GM03348 (cell line): ENCODE measurements at regions not wholly inside any gene's neighbourhood (a gene's known extent, or its start where the extent isn't known, plus 50 kb on each side); places are given as distances from the start of the nearest gene placed in this dataset.
A peak's percentile ranks its signal among the peaks of the same experiment; 100 is the strongest.

Experiments
- DNase-seq: peaks from one replicate; pipeline ENCODE4 v3.0.0; 2012; ENCODE audit warnings: low spot score

DNA sequence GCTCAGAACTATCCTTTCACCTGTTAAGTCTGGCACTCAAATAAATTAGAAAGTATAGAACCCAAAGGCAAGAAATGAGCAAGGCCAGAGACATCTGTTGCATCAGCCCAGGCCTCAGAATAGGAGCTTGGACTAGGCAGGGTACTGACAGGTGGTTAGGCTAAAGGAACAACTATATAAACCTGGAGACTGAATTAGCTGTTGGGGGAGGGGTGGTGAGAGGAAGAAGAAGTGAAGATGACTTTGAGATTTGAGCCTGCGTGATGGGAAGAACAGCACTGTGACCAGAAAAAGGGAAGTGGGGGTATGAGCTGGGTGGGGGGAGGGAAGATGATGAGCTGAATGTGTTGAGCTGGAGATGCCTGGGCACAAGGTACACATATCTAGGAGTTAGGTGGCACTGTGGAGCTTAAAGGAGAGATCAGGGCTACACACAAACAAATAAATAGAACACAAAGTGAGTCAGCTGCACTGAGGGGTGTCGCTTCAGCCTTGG is 244.7 kb downstream of the PTEN start:
- DNase-seq = no peak

DNA sequence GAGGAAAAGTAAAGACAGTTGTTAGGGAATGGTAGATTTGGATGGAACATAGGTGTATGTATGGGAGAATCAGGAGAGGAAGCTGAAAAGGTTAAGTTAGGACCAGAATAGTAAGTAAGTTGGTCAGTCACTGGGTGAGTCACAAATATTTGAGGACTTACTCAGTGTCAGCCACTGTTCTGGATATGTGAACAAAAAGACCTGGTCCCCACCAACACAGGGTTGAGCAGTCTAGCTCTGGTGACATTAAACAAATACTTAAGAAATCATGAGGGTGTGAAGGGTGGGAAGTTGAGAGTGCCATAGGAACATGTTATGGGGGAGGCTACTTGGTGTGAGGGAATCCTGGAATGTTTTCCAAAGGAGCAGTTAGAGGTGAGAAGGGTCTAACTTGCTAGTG is 246.9 kb downstream of the PTEN start:
- DNase-seq = peak; percentile 52

DNA sequence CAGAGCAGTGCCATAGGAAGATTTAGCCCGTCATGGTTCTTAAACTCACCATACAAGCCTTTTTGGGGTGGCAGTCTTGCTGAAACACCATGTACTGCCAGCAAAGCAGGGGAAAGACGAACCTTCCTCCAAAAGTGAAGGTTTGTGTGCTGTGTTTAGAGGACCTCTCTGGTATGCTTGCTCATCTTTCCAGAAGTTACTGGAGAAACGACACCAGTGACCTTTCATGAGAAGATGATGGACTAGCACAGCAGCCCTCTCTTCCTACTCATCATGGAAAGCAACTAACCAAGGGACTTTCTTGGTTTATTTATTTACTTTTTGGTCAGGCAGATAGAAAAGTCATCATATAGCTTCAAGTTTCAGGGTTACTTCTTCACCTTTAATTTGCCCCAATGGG is 247.4 kb downstream of the PTEN start:
- DNase-seq = no peak

DNA sequence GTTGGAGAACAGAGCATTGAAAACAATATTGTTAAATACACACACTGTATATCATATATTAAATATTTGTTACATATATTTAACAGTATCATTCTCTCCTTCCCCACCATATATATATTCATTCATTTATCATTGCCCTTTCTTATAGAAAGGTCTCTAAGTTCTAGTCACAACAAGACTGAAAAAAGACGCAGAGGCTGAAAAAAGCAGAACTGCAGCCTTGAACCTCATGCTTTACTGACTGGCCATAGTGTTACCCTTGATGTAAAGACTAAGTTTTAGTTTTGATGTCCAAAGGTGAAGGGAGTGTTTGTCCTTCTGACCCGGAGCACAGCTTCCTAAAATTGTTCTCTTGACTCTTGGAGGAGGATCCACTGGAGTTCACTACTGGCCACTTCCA is 247.9 kb downstream of the PTEN start:
- no peak for DNase-seq

DNA sequence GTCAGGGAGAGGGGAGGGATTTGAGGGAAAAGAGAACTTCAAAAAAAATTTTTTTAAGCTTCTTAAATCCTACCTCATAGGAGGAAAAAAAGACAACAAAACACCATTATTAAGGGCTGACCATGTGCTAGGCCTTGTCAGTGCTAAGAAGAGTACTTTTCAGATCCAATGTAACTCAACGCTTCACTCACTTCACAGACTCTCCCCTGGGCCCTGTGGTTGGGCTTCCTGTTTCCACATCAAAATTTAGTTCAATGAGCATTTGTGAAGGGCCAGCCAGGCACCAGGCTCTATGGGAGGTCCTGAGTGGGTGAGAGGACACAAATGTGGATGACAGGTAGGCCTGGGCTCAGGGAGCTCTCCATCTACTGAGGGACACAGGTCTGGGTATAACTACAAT is 249.8 kb downstream of the PTEN start:
- no peak for DNase-seq

DNA sequence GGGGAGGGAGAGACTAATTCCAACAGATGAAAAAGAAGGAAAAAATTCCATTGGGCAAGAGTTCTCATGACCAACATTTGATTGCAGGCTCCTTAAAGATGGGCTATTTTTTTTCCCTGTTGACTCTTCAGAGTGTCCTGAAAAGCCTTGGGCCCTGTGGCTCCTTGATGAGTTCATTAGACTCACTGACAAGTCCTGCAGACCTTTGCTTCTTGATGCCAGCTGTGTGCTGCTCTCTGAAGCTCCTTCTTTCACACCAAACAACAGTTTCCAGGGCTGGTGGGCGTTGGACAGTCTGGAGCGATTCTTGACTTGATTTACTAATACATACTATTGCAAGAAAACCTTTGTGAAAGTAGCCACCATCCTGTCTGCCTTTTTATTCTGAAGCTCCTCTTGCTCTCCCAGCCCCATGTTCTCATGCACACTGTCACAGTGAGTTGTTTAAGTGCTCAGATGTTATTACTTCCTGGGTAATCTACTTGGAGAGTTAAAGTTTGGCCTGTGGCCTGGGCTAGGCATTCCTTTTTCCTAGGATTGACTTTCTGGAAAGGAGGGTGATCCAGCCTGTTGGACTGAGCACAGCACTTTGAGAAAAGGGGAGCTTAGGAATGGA is 250.3 kb downstream of the PTEN start:
- DNase-seq = no peak

DNA sequence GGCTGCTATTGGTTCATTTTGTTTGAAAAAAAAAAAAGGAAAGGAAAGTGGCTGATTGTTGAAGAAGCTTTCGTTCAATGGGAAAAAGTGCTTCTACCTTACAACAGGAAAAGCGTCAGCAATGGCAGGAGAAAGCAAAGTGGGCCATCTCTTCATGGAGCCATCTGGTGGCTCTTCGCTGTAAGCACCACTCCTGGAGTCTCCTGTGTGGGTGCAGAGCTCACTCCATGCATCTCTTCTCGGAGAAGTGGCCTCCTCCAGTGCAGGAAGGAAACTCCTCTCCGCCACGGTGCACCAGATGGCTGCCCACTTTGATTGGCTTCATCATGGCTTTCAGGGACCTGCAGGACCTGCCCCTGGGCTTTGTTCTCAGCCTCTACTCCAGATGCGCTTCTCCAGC is 250.9 kb downstream of the PTEN start:
- no peak for DNase-seq

DNA sequence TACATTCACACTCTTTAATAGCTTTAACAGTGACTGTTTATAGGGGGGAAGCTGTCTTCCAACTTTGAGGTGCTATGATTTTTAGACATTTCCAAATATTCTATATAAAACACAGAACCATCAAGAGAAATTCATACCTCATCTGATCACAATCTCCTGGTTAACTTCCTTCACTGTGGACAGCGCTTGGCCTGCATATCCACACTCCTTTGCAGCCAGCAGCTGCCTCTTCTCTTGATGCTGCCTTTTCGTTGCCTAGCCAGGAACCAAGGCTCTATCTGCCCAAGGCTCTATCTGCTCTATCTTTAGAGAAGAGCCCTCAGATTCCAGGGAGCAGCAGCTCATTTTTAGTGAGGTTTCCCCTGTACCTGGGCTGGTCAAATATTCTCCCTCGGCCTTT is 252.0 kb downstream of the PTEN start:
- DNase-seq = no peak

DNA sequence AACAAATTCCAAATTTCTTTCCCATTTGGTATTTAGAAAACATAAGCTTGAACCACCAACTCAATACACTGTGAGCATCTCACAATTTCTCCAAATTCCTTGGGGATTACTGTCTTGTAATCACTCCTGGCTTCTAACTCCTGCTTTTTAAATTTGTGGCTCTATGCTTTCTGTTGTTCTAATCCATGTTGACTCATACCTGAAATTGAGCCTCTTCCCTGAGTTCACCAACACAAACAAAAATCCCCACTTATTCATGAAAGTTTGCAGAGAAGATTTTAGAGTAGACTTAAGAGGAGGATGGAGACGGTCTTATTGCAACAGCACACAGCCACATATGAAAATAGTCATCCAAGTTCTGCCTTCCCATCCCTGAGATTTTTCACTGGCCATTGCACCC is 252.5 kb downstream of the PTEN start:
- DNase-seq = peak; percentile 33

DNA sequence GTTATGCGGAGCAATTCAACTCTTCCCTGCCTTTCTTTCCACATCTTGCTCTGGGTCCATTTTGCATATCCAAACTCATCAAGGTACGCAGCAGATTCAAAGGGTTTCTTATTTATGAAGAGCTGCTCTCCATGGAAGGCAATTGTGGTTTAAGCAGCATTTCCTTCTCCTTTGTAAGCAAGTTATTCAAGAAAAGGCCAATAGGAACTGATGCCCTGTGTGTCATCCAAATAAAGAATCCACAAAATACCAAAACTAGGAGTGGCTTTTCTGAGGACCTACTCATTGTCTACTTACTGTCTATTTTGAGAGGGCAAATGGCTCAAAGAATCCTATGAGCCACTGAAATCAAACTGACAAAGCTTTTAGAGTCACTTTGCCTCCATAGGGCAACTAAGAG is 253.1 kb downstream of the PTEN start:
- DNase-seq = peak; percentile 48

DNA sequence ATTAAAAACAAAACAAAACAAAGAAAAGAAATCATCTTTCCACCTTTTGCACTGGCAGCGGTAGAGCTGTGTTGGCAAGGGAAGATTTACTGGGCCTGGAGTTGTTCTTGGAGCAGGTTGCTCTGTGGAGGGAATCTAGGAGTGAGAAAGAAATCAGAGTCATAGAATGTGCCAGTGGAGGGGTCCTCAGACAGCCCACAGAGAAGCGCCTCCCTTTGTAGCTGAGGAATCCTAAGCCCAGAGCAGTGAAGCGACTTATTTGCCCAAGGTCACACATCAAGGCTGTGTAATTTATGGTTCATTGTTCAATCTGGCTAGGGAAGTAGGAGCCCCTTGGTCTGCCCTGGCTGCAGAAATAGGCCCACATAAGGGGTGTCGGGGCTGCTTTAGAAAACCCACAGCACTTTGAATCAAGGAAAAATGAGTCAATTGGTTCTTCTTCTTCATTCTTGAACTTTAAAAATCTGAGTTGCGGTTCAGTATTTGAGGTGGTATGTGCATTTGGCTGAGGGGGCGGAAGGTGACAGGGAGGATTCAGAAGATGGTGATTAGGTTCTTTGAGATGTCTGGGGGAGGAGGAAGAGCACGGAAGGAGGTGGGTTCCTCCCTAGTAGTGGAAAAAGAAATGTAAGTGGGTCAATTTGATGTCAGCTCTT is 253.7 kb downstream of the PTEN start:
- DNase-seq = no peak

DNA sequence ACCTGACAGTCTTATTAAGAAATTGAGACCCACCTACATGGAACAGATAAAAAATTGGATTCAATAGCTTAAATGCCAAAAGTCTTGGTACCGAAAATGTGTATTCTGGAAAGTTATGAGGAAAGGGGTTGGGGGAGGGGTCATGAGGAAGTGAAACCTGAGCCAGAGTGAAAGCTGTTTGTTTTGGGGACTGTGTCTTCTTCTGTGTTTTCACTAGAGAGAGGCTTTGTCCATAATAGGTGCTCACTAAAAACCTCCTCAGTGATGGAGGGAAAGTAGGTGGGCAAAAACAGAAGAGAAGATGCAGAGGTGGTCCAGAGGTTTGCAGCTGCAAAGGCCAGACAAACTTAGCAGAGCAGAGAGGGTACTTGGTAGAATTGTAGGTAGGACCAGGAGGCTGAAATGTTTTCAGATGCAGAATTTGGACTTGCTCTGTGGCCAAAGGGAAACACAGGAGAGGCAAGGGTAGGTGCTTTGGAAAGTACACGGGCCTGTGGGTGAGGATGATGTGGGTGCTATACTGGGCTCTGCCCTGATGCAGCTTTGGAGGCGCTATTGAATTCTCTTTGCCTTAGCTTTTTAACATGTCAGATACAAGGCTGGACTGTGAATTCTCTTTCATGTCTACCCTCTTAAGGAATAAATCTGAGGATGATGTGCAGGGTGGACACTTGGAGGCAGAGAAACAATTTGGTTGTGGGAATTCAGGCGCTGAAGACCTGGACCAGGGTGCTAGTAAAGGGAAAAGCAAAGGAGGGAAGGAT is 254.6 kb downstream of the PTEN start:
- DNase-seq = no peak

DNA sequence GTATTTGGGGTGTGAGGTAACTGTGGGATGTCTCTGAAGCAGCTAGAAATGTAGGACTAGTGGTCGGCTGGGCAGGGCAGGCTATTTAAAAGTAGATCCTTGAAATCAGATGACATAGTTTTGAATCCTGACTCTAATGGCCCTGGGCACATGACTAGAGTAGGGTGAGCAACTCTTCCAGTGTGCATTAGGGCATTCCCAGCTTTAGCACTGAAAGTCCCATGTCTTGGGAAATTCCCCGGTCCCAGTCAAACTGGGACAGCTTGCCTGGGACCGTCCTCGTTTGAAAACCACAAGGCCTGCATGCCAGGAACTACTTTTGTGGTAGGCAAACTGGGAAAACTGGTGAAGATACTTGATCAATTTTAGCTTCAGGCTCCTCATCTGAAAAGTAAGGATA is 255.3 kb downstream of the PTEN start:
- DNase-seq = no peak

DNA sequence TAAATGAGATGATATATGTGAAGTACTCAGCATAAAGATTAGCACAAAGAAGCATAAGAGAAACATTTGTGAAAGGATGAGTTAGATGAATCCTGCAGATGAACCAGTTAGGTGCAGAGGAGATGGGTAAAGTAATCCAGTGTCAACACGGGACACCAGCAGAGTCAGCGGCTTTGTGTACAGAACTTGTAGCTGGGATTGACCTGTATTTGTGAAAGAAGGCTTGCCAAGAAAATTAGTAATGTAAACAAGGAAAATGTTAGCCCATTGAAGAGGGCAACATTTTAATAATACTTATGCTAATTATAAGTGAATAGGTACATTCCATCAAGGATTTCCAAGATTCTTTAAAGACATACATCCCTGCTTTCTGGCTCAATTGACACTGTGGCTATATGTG is 255.7 kb downstream of the PTEN start:
- no peak for DNase-seq

DNA sequence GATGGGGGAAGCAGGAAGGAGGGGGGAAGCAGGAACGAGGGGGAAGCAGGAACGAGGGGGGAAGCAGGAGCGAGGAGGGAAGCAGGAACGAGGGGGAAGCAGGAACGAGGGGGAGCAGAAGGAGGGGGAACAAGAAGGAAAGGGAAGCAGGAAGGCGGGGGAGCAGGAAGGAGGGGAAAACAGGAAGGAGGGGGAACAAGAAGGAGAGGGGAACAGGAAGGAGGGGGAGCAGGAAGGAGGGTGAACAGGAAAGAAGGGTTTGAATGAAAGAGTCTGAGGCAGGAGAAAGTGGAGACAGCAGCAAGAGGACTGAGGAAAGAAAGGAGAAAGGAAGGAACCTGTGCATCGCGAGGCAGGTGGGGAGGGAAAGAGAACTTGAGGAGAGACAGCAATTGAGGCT is 256.6 kb downstream of the PTEN start:
- no peak for DNase-seq

DNA sequence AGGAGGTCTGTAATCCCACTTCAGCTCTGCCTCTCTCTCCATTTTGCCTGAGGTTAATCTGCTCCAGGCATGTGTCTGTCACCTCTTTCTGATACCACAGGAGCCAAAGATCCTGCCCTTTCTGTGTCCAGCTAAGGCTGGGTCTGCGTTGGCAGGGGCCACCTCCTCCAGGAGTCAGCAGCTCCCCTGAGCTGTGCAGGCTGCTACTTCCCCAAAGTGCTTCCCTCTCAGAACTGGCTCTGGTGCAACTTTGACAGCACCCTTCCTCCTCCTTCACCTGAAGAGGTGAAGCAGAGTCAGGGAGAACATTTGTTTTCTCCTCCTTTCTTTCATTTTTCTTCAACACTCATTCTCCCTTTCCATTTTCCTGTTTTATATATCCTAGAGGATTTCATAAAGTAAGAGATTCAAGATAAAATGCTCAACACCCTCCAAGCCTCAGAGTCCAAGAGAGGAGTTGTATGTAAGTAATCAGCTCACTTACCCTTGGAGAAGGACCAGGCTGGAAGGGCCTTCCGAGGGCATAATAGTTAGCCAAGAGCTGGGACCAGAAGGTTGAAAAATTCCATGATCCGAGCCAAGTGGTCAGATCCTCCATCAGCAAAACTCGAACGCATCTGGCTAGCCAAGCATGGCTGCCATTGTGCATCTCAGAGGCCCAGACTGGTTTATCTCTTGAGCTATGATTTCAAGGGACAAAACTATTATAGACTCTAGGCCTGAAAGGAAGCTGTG is 257.3 kb downstream of the PTEN start:
- no peak for DNase-seq

DNA sequence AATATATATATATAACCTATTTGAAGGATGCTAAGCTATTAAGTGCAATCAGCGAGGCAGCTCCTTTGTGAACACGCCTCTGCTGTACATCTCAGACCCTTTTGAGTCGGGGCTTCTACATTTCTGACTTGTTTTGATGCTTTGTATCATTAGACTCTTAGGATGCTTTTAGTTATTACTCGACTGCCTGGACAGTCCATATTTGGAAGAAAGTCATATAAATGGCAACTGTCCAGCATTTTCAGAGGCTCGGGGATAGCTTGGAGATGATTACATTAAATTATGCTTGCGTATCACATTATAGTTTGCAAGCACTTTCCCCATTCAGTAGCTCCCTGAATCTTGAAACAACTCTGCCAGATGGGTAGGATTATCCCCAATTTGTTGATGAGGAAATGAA is 257.9 kb downstream of the PTEN start:
- no peak for DNase-seq

DNA sequence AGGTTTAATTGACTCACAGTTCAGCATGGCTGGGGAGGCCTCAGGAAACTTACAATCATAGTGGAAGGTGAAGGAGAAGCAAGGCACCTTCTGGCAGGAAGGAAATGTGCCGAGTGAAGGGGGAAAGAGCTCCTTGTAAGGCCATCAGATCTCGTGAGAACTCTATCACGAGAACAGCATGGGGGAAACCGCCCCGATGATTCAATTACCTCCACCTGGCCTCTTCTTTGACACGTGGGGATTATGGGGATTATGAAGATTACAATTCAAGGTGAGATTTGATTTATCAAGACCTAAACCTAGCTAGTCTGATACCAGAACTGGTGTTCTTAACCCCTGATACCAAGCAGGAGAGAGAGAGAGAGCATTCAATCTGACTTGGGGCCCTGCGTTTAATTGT is 258.7 kb downstream of the PTEN start:
- DNase-seq = no peak

DNA sequence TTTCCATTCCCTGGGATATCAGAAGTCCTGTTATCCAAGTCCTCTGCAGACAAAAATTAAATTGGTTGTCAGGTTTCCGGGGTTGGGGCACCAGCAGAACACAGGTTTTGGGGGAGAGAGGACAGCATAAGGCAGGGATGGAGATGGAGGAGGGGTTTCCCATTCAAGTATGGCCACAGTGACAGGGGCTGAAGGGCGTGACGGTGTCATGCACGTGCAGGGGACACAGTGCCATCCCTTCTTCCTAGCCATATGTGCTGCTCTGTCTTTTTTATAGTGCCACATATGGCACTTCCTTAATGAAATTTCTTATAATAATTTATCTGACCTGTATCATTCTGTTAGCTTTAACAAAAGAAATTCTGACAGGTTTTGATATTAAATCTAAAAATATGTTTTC is 259.2 kb downstream of the PTEN start:
- DNase-seq = no peak

DNA sequence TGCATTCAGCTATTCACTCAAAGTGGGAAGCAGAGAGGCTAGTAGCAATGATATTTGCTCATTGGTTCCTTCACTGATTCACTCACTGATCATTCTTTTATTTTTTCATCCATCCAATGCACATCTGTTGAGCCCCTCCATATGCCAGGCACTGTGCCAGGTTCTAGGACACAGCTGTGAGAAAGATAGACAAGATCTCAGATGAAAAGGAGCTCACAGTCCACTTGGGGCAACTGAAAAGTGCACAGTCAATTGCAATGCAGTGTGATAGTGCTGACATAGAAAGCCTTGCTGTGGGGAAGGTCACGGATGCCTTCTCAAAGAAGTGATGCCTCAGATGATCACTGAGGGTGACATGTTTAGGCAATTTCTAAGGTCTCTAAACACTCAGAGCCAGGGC is 262.3 kb downstream of the PTEN start:
- DNase-seq = no peak

DNA sequence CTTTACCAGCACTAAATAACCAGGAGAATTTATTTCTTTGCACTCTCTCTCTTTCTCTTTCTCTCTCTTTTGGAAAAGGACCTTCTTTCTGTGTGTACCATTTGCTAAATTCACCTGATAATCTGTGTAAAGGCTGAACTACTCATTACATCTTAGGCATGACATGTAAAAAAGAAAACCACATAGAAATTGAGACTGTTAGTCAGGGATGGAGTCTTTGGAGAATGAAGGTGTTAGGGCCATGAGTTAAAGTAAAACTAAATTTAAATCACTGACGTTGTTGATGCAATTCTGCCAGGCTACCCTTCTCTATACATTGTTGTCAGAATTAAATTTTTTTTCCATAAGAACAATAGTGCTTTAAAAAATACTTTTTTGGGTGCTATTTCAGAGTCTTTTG is 263.3 kb downstream of the PTEN start:
- DNase-seq = no peak

DNA sequence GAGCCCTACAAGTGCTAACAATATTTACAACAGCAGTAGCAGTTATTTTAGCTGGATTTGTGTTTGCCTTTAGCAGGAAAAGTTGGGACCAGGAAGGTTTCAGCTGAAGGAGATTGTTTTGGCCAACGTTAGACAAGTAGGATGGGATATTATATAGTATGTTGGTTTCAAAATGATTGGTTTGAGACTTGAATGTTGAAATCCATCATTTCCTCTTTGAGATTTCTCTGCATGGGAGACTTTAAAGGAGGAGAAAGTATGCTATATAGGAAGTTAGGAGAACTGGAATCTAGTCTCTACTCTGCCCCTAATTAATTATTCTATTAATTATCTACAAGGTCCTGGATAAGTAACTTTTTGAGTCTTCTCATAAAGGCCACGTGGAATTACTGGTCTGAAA is 263.8 kb downstream of the PTEN start:
- DNase-seq = no peak

DNA sequence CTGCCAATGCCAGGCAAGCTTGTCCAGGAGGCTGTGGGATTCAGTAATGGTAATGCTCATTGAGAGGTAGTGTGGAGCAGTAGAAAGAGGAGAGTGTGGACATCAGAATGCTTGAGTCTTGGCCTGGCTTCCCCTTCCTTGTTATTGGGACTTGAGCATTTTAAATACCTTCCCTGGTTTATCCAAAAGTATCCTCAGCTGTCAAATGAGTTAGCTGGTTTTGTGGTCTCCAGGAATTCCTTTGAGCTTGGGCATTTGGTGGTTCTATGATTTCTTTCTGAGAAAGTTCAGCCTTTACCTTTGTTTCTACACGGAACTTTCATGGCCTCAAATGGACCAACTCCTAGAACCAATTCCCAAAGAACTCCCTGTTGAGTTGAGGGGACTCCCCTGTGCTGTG is 264.3 kb downstream of the PTEN start:
- DNase-seq = no peak
